Stimulated activated CD4-positive, alpha-beta T cell treated with anti-CD3 and anti-CD28 coated beads, TNF-alpha, amount 100 ng/mL, for 1 hour (primary cell): ENCODE measurements at regions not wholly inside any gene's neighbourhood (a gene's known extent, or its start where the extent isn't known, plus 50 kb on each side); places are given as distances from the start of the nearest gene placed in this dataset.

ENCODE experiments used
- DNase-seq, 3 donors: peaks; one replicate each; pipeline ENCODE4 v3.0.0-alpha.2; 2020; ENCODE audit warnings: low read depth in 3 of 3, low spot score in 1 of 3

DNA sequence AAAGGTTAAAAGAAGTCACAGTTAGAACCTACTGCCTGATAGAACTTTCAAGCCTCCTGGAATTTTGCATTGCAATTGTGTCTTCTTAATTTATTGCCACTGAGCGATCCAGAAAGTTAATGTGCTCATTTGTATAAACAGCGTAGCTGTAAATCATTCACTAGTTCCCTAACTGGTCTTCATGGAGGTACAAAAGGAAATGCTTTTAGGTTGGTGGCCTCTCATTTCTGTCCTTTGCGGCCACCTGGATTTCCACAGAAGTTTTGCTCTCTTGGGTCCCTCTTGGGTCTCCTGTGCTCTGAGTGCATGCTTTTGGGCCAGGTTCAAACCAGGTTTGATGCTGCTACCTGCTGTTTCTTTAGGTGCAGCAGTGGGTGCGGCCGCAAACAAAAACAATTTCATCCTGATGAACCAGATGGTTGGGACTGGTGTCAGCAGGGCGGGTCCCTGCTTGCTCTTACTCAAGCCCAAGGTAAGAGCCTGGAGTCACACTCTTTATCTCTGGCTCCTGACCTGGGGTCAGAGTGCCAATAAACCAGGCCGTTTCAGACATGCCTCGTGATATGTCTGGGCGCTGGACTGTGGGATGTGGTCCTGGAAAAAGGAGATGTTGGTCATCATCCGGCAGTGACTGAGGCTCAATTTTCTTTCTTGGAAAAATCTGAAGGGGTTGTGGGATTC lies 270.1 kb downstream of the PTTG2 start:
- DNase-seq: no peak

- no peak for DNase-seq
Observed at GRCh38 chr4:38230821-38231563, 270.8 kb downstream of the PTTG2 start.

DNA sequence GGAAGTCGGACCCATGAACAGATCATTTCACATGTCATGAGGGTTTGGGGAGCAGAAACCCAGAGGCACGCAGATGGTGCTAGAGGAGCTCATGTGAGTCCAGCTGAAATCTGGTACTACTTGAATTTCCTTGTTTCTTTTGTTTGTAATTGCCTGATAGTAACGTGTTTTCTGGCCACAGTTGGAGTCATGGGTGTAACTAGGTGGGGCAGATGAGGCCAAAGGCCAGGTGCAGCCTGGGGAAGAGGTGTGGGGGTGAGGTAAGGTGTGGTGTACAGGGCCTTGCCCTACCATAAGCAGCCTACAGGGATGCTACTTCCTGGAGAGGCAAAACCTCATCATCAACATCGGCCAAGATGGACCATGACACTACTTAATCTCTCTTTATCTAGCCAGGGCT lies 271.4 kb downstream of the PTTG2 start:
- no peak for DNase-seq

- no peak for DNase-seq
Observed at GRCh38 chr4:38232741-38233140, 272.5 kb downstream of the PTTG2 start.

GRCh38 chr4:38233727-38234480 lies 273.7 kb downstream of the PTTG2 start:
- DNase-seq: no peak

DNA sequence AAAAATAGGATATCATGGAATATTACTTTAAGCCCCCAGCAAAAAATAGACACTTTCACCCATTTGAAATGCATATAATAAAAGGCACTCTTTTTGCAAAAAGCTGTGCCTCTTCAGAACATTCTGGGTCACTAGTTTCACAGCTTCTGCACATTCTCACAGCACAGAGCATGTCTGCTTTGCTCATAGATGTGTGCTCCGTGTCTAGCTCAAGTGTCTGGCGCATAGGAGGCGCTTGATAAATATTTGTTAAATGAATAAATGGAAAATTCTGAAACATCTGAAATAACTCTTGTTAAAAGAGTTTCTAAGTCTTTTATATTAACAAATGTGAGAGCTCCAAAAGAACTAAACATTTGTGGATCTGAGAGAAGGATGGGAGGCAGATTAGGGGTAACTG lies 275.2 kb downstream of the PTTG2 start:
- no peak for DNase-seq

GRCh38 chr4:38236003-38236402 lies 275.8 kb downstream of the PTTG2 start:
- no peak for DNase-seq

DNA sequence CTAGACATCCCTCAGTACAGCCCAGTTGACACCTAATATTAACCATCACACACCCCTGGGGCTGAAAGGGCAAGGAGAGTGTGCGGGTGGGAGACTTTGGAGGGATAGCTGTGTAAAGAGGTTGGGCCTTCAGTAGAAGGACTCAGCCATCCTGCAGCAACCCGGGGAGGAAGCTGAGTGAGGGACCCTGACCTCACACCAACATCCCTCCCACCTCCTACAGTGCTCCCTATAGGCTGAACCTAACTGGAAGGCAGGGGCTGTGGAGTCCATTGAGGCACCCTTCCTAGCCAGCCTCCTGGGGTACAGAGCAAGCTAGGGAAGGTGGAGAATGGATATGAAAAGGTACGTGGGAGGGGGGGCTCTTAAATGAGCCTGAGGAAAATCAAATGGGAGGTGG lies 276.3 kb downstream of the PTTG2 start:
- no peak for DNase-seq

DNA sequence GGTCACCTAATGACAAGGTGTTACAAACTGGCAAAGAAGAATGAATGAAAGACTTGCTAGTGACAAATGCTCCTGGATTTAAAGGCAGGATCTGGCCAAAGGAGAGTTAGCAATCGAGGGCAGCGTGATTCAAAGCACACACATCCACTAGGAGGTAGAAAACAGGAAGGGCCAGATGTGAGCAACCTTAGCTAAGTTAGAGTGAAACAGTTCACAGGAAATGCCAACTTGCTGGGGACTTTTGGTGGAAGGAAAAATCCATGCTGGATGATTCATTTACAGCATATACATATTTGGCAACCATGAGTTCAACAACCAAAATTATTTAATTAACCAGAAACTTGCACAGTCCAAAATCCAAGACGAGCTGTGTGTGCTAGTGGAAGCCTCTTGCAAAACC lies 276.9 kb downstream of the PTTG2 start:
- no peak for DNase-seq

DNA sequence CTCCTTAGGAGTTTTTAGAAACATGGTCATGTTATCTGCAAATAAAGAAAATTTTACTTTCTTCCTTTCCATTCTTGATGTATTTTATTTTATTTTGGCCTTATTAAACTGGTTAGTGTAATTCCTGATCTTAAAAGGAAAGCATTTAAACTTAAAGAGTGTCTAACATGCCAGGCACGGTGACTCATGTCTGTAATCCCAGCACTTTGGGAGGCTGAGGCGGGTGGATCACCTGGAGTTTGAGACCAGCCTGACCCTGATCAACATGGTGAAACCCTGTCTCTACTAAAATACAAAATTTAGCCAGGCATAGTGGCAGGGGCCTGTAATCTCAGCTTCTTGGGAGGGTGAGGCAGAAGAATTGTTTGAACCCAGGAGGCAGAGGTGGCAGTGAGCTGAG lies 281.3 kb downstream of the PTTG2 start:
- DNase-seq: no peak

GRCh38 chr4:38242101-38242500 lies 281.9 kb downstream of the PTTG2 start:
- DNase-seq: no peak

GRCh38 chr4:38242822-38243387 lies 282.7 kb downstream of the PTTG2 start:
- no peak for DNase-seq

DNA sequence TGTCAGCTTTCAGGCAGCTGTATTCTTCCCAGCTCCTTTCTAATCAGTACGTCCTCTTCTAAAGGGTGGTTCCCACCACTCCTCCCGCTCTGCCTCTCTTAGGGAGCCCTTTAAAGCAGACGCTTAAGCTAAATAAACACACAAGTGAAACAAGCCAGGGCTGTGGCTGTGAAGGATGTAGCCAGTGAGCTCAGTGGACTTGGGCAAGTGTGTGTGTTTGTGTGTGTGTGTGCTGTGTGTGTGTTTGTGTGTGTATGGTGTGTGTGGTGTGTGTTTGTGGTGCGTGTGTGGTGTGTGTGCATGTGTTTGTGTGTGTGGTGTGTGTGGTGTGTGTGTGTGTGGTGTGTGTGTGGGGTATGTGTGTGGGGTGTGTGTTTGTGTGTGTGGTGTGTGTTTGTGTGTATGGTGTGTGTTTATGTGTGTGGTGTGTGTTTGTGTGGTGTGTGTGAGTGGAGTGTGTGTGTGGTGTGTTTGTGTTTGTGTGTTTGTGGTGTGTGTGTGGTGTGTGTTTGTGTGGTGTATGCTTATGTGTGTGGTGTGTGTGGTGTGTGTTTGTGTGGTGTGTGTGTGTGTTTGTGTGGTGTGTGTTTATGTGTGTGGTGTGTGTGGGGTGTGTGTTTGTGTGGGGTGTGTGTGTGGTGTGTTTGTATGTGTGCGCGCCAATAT lies 283.3 kb downstream of the PTTG2 start:
- DNase-seq: no peak

DNA sequence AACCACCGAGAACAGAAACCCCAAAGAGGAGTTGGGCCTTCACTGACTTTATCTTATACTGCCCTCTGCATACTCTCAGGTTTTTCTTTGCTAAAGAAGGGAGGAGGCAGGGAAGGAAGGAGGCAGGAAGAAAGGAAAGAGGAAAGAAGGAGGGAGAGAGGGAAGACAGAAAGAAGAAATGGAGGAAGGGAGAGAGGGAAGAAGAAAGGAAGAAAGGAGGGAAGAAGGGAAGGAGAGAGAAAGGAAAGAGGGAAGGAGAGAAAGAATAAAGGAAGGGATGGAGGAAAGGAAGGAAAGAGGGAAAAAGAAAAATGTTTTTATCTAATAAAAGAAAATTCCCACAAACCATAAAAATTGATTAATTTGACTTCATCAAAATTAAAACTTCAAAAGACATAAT lies 294.6 kb downstream of the PTTG2 start:
- no peak for DNase-seq

- DNase-seq: no peak
Observed at GRCh38 chr4:38255572-38255971, 295.4 kb downstream of the PTTG2 start.

- no peak for DNase-seq
Observed at GRCh38 chr4:38266616-38267015, 306.4 kb downstream of the PTTG2 start.

DNA sequence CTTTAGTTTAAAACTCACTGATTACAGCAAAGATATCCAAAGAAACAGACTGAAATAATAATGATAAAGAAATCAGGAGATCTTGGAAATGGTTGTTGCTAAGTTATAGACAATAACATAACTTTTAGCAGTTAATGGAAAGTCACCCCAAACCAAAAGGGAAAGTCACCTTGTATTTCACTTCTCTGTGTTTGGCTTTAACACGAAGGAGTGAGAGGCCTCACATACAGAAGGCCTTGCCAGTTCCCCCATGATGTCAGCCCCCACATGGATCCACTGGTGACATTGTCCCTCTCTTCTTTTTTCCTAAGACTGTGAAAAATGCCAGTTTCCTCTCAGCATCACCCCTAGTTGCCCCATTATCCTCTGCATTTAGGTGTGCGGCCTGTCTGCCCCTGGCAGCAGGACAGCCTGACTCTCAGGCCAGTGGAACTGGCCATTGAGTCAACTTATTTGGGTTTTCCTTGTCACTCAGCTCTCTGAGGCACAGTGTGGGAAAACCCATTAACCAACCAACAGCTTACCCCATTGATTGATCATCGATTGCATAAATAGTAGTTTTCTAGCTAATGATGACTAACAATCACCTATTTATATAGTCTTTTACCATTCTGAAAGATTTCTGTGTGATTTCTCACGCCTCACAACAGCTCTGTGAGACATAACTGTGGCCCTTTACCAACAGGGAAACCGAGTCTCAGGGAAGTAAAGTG lies 308.1 kb downstream of the PTTG2 start:
- no peak for DNase-seq

DNA sequence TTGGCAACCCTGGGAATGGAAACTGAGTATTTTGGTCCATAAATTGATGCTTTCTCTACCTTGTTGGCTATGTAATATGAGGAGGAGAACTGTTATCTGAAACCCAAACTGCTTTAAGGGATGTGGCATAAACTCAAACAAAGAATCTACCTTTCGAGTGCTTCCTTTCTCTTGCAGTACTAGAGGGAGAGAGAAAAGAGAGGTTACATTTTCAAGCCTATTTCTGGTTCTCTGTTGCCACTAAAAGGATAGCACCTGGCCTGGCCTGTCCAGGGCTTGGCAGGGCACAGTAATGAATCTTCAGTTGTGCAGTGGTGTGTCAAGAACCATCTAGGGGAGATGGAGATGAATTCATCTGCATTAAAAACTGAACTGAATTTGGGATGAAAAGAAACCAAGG lies 308.6 kb downstream of the PTTG2 start:
- DNase-seq: no peak

- no peak for DNase-seq
Observed at GRCh38 chr4:38273407-38273806, 313.2 kb downstream of the PTTG2 start.

GRCh38 chr4:38275331-38276100 lies 315.3 kb downstream of the PTTG2 start:
- no peak for DNase-seq
